OCI-LY7 (cell line): ENCODE measurements at regions not wholly inside any gene's neighbourhood (a gene's known extent, or its start where the extent isn't known, plus 50 kb on each side); places are given as distances from the start of the nearest gene placed in this dataset.

ENCODE experiments used
- BruUV-seq: library from RNA; stranded (reverse); fragments of 400-500 nt; replicated peaks from 2 replicates; lab custom pipeline; 2021; lab: Mats Ljungman, UMichigan
- CTCF ChIA-PET: fragments of 300-600 bp; sonication (Branson Sonifier 250); formaldehyde crosslinking; loops from one replicate; lab custom pipeline; 2022; ENCODE audit warnings: antibody characterized with exemption; ENCODE audit not compliant: unreplicated experiment; lab: Charles Lee
- POLR2A ChIA-PET: fragments of 300-600 bp; sonication (Branson Sonifier 250); formaldehyde crosslinking; loops from one replicate; lab custom pipeline; 2022; ENCODE audit warnings: antibody characterized with exemption; lab: Charles Lee
- DNase-seq: peaks from one replicate; pipeline ENCODE4 v3.0.0-alpha.2; 2015; ENCODE audit warnings: low spot score
- H2AFZ ChIP-seq: fragments of 200-600 bp; sonication (generic), shearing (Covaris generic); 2 replicates; pipeline ENCODE4 v1.6.1; 2014; ENCODE audit warnings: mild to moderate bottlenecking, antibody characterized with exemption, low read length, moderate library complexity
- H3K27ac ChIP-seq: fragments of 200-600 bp; sonication (generic); 2 replicates; pipeline ENCODE4 v1.5.1; 2014; ENCODE audit warnings: mixed run types, low read depth, mild to moderate bottlenecking, moderate library complexity, low read length, inconsistent platforms; ENCODE audit not compliant: poor library complexity, severe bottlenecking
- H3K36me3 ChIP-seq: fragments of 200-600 bp; sonication (generic); 2 replicates; pipeline ENCODE4 v1.6.1; 2014; ENCODE audit warnings: mild to moderate bottlenecking, antibody characterized with exemption, low read length, moderate library complexity, mixed read lengths; ENCODE audit not compliant: insufficient read depth
- H3K4me1 ChIP-seq: fragments of 200-600 bp; sonication (generic); 2 replicates; pipeline ENCODE4 v1.5.1; 2014; ENCODE audit warnings: mild to moderate bottlenecking, low read length; ENCODE audit not compliant: insufficient read depth, poor library complexity, severe bottlenecking
- H3K4me2 ChIP-seq: fragments of 200-600 bp; sonication (generic); 2 replicates; pipeline ENCODE4 v1.6.1; 2014; ENCODE audit warnings: mild to moderate bottlenecking, low read length
- H3K4me3 ChIP-seq: fragments of 200-600 bp; sonication (generic); 2 replicates; pipeline ENCODE4 v1.5.1; 2014; ENCODE audit warnings: mild to moderate bottlenecking, low read depth, low read length; ENCODE audit not compliant: poor library complexity, severe bottlenecking
- H3K79me2 ChIP-seq: fragments of 200-600 bp; sonication (generic); 2 replicates; pipeline ENCODE4 v1.6.1; 2016; ENCODE audit warnings: low read depth, mild to moderate bottlenecking, low read length, moderate library complexity, mixed read lengths; ENCODE audit not compliant: insufficient read depth
- H3K9me2 ChIP-seq: fragments of 200-600 bp; sonication (generic); 2 replicates; pipeline ENCODE4 v1.6.1; 2016; ENCODE audit warnings: mild to moderate bottlenecking, low read length, mixed read lengths; ENCODE audit not compliant: insufficient read depth
- H3K9me3 ChIP-seq: fragments of 200-600 bp; sonication (generic); 2 replicates; pipeline ENCODE4 v1.6.1; 2014; ENCODE audit warnings: mild to moderate bottlenecking, mixed run types, low read length, mixed read lengths
- H4K20me1 ChIP-seq: fragments of 200-600 bp; sonication (generic); 2 replicates; pipeline ENCODE4 v1.6.1; 2014; ENCODE audit warnings: mild to moderate bottlenecking, antibody characterized with exemption, low read length, moderate library complexity, mixed read lengths; ENCODE audit not compliant: insufficient read depth
- CTCF ChIP-seq: fragments of 200-600 bp; sonication (generic); conservative IDR thresholded peaks from 2 replicates; pipeline ENCODE4 v1.5.1; 2014; ENCODE audit warnings: mild to moderate bottlenecking, antibody characterized with exemption, low read length, moderate library complexity, mixed read lengths
- EZH2phosphoT487 ChIP-seq: fragments of 200-600 bp; sonication (generic); IDR thresholded peaks from 2 replicates; pipeline ENCODE4 v1.6.1; 2018; ENCODE audit warnings: low read depth, borderline replicate concordance, mild to moderate bottlenecking, mixed run types, antibody characterized with exemption, low read length, moderate library complexity, mixed read lengths
- intact Hi-C: fragments of 100-400 bp; cut with micrococcal nuclease; formaldehyde crosslinking; loops from one replicate; pipeline ENCODE4 v1.10.0; 2022; ENCODE audit not compliant: unreplicated experiment

GRCh38 chr2:104358122-104358521 lies 495.8 kb upstream of the POU3F3 start:
- no TSS peak for BruUV-seq
- Histone ChIP-seq H3K9me3 (no peaks in the 10 kb centered on the region), H3K4me1 (no peaks in the 10 kb centered on the region), H3K9me2 (no peaks in the 10 kb centered on the region), H2AFZ (no peak overlapping the region), H3K4me2 (no peak overlapping the region), H3K79me2 (no peaks in the 10 kb centered on the region), H4K20me1 (no peaks in the 10 kb centered on the region), H3K27ac (no peak overlapping the region), H3K36me3 (no peaks in the 10 kb centered on the region), H3K4me3 (no peak overlapping the region)
- ChIA-PET POLR2A (no interaction called here), CTCF (no interaction called here)
- no peak for DNase-seq
- intact Hi-C loops = no loop called here
- no peak for TF ChIP-seq EZH2phosphoT487
- no peak for TF ChIP-seq CTCF

DNA sequence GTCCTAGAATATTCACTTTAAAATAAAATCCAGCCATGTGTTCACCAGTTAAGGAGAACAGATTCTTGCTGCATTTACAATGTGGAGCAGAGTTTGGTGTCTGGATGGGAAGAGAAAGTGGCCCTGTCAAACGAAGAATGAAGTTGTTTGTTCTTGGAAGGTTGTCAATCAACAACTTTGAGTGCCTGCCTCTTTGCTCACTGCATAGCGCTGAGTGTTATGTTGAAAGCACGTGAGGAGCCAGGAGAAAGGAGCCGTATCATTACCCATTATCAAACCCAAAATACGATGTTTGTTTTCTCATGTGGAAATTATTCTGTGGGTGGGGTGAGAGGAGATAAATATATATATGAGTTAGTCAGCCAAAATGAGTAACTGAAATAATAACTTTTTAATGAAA lies 492.5 kb upstream of the POU3F3 start:
- Histone ChIP-seq H3K79me2 (no peaks in the 10 kb centered on the region), H3K4me2 (no peak overlapping the region), H3K4me3 (no peak overlapping the region), H3K36me3 (no peaks in the 10 kb centered on the region), H3K9me2 (no peaks in the 10 kb centered on the region), H4K20me1 (no peaks in the 10 kb centered on the region), H3K4me1 (no peaks in the 10 kb centered on the region), H3K27ac (no peak overlapping the region), H2AFZ (no peak overlapping the region), H3K9me3 (no peaks in the 10 kb centered on the region)
- intact Hi-C loops = no loop called here
- ChIA-PET CTCF (no interaction called here), POLR2A (no interaction called here)
- TF ChIP-seq EZH2phosphoT487 (no peak), CTCF (no peak)
- BruUV-seq = no TSS peak
- DNase-seq = no peak

GRCh38 chr2:104368089-104368488 lies 485.8 kb upstream of the POU3F3 start:
- Histone ChIP-seq H3K4me1 (no peaks in the 10 kb centered on the region), H3K9me3 (no peaks in the 10 kb centered on the region), H3K79me2 (no peaks in the 10 kb centered on the region), H3K9me2 (no peaks in the 10 kb centered on the region), H3K36me3 (no peaks in the 10 kb centered on the region), H3K4me3 (no peak overlapping the region), H3K27ac (no peak overlapping the region), H4K20me1 (no peaks in the 10 kb centered on the region), H2AFZ (no peak overlapping the region), H3K4me2 (no peak overlapping the region)
- POLR2A ChIA-PET = no interaction called here
- intact Hi-C loops = no loop called here
- TF ChIP-seq CTCF = no peak
- no peak for TF ChIP-seq EZH2phosphoT487
- BruUV-seq = no TSS peak
- CTCF ChIA-PET = no interaction called here
- no peak for DNase-seq
